Hematopoietic multipotent progenitor cell treated with erythropoietin and hydrocortisone succinate and interleukin-3 and kit ligand, for 15 days (in vitro differentiated cells): ENCODE measurements at regions not wholly inside any gene's neighbourhood (a gene's known extent, or its start where the extent isn't known, plus 50 kb on each side); places are given as distances from the start of the nearest gene placed in this dataset.

Experiments used
- DNase-seq: peaks from one replicate; pipeline ENCODE4 v3.0.0-alpha.2; 2015; ENCODE audit warnings: low spot score

DNA sequence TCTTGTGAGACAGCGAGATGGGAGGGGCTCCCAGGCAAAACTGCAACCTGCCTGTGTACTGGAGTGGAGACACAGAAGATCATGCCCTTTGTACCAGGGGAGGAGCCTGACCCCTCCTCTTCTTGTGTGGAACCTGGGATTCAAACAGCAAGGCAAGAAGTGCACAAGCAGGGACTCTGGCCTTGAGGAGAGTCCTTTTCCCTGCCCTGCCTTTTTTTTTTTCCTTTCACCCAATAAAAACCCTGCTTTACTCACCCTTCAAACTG is 251.8 kb upstream of the OPRM1 start:
- no peak for DNase-seq

DNA sequence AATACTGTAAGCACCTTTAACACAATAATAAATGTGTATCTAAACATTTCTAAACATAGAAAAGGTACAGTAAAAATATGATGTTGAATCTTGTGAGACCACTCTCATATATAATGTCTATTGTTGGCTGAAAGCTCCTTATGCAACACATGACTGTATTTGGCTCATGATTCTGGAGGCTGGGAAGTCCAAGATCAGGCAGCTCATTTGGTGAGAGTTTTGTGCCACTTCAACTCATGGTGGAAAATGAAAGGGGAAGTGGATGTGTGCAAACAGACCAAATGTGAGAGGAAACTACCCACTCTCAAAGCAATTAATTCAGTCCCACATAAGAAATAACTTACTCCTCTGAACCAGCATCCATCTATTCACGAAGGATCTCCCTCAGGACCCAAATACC is 257.7 kb upstream of the OPRM1 start:
- no peak for DNase-seq

DNA sequence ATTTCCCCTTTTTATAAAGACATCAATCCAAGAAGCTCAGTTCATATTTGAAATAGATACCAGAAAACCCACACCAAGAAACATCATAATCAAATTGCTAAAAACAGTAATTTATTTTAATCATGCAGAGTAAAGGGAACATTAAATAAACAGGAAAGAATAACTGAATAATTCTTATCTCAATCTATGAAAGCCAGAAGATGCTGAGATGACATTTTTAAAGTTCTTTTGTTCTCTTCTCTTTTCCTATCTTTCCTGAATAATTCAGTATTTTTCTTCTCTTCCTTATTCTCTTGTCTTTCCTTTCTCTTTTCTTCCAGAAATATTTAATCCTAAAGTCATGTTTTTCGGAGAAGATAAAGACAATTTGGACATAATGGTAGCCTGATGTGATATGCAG is 259.0 kb upstream of the OPRM1 start:
- no peak for DNase-seq

DNA sequence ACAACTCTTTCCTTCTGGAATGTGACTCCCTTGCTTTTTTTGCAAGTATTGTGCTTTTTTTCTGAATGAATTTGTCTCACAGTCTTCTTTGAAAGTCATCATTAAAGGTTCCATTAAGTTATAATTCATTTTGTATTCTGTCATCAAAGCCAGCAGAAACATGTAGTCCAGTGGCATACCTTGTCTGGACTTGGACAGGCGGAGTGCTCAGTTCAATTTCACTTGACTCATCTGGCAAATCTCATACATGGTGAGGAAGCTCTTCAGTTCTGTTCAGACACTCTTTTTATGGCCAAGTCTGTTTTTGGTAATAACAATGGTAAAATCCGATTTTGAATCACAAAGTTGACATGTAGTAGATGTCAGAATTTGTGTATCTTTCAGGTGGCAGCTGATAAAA is 260.8 kb upstream of the OPRM1 start:
- DNase-seq = no peak

DNA sequence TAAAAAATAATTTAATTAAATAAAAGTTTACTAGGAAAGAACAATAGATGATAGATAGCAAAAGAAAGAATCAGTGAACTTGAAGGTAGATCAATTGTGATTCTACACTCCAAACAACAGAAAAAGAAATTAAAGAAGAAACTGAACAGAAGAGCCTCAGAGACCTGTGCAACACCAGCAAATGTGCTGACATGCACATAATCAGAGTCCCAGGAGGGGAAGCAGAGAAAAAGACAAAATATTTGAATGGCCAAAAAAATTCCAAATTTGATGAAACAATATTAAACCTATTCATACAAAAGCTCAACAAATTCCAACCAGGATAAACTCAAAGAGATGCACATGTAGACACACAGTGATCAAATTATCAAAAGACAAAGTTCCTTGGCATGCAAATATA is 267.5 kb upstream of the OPRM1 start:
- DNase-seq = no peak

DNA sequence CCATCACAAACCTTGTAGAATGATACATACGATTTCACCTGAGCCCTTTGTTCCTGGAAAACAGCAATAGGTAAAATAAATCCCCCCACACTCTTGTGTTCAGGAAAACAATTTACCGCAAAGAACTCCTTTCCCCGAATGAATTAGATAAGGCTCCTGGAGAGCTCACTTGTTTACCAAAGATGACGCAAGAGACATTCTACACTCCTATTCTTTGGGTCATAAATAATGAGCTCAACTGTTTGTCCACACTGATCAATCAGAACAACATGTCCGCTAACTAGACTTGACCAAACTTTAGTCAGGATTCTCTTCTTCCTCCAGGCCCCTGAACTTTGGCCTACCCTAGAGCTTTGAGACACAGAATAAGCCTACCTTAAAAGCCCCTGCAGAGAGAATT is 271.9 kb upstream of the OPRM1 start:
- no peak for DNase-seq

DNA sequence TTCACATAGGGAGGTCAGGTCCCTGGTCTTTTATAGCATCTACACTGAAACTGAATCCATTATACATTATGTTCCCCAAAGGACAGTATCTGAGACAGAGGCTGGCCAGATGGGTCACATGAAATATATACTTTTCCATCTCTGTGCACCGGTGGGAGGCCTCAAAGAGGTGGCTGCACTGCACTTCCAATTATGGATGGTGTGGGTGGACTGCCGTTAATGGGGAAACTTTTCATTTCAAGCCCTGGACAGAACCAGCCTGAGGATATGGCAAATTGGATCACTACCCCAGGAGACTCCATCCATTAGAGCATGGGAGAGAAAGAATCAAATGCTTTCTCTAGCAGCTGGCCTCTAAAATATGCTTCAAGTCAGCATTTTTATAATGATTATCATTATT is 280.5 kb upstream of the OPRM1 start:
- DNase-seq = no peak

DNA sequence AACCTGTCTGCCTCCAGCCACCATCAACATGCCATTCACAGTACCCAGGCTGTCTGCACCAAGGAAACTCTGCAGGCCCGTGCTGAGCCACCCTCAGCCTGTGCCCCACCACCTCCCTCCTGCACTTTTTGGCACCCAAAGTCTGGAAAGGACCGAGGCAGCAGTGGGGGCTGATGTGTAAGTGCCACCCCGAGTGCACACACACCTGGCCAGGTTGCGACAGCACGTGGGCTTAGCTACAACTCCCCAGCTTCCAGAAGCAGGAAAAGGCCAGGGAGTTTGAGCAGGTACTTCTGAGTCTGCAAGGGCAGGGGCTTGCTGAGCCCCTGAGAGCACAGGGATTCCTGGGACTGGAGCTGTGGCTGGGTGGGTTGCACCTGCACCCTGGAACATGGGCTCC is 303.3 kb upstream of the OPRM1 start:
- DNase-seq = no peak

DNA sequence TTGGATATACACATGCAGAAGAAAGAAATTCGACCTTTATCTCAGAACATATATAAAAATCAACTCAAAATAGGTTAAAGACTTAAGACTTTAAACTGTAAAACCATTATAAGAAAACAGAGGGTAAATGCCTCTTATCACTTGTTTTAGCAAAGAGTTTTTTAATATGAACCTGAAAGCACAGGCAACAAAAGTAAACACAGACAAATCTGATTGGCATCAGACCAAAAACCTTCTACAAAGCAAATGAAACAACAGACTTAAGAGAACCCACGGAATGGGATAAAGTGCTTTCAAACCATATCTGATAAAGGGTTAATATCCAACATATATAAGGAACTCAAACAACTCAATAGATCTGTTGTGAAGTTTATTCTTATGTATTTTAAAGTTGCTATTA is 309.9 kb upstream of the OPRM1 start:
- no peak for DNase-seq

DNA sequence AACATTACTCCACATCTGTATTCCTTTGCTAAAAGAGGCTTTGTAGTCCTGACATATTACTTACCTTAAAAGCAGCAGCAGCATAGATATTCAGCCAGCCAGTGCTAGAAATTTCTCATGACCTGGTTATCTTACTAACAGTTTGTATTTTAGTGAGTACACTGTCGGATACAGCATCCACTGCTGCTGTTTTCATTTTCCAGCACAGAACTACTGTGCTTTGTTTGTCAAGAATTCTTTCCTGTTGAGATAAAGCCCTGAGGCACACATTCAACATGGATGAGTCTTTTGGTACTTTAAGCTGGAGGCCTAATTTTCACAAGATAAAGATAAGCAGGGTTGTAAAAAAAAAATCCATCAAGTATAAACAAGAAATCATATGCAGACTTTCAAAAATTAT is 311.2 kb upstream of the OPRM1 start:
- no peak for DNase-seq

DNA sequence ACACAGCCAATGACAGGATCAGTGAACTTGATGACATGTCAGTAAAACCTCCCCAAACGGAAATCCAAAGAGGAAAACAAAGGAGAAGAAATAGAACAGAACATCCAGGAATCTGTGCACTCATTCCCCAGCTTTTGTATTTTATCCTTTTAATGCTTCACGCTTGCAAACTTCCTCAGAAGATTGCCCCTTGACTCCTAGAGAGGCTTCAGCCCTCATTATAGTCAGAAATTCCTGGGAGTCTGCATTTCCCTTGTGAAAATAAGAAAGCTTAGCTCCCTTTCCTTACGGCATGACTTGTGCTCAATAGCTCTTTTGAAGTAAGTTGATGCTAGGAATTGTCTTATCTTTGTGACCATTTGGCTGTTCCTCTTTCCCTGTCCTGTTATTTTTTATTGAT is 313.6 kb upstream of the OPRM1 start:
- no peak for DNase-seq

DNA sequence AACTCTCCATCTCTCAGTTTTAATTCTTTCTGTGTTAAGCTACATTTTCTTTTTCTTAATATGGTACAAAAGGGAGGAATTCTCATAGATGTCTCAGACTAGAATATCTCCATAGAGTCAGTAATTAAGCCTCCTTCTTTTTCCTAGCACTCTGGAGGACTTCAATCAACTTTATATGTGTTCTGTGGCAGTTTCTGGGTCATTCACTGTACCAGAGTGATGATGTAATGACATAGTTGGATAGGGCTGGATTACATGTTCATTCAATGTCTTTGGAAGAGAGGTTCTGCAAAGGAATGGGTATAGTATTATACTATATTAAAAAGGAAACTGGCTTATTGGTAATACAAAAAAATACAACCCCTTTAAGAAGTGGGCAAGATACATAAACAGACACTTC is 318.3 kb upstream of the OPRM1 start:
- DNase-seq = no peak

DNA sequence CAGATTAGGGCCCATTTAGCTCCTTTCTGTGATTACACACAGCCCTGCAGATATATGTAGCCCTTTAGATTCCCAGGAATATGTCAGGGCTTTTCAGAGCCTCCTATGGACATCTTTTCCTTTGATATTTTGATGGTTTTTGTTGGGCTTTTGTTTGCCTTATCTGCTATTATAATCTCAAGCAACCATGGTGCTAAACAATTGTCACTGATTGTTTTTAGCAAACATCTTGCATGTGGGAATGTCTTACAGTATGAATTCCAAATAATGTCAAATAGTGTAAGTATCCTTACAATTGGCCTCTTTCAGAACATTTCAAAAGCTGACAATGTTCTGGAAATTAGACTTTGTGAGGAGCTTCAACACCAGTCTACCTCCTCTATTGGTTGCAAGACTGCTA is 333.6 kb upstream of the OPRM1 start:
- no peak for DNase-seq

DNA sequence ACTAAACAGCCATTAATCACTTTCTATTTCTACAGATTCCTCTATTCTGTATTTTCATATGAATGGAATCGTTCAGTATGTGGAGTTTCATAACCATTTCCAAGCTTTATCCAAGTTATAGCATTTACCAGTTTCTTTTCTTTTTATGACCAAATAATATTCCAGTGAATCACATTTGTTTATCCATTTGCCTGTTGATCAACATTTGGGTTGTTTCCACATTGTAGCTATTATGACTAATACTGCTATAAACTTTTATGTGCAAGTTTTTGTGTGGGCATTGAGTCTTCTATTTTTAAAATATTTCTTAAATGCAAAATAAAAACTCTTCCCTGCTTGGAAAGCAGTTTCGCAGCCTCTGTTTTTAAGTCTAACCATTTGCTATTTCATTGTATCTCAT is 336.4 kb upstream of the OPRM1 start:
- no peak for DNase-seq

DNA sequence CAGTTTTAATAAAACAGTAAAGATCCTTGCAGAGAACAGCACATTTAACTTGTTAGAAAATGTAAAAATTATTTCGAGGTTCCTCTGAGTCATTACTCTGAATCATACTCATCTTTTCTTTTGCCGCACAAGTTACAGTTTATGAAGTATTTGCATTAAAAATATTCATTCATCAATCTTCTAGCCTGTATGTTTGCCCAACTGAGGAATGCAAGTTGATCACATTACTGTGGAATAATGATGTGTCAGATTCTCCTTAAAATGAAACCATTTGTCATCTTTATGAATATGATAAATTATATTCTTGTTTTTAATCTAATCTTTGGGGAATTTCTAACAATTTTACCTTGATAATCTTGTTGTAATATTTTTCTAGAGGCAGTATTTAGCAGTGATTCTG is 340.4 kb upstream of the OPRM1 start:
- DNase-seq = no peak

DNA sequence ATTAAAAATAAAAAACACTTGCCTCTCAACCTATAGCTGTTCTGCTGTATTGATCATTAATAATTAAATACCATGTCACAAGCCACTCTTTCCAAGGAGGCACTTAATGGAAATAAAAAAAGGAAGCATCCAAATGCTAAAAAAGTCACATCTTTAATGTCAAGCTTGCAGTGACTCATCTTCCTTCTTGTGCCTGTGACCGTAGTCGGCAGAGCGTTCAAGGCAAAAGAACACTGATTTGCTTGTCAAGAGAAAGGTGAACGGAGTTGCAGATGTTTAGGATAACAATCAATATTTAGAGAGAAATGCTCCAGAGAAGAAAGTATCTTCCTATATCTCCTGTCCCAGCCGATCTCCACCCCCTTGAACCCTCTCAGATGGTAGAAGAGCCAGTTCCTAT is 341.0 kb upstream of the OPRM1 start:
- no peak for DNase-seq

DNA sequence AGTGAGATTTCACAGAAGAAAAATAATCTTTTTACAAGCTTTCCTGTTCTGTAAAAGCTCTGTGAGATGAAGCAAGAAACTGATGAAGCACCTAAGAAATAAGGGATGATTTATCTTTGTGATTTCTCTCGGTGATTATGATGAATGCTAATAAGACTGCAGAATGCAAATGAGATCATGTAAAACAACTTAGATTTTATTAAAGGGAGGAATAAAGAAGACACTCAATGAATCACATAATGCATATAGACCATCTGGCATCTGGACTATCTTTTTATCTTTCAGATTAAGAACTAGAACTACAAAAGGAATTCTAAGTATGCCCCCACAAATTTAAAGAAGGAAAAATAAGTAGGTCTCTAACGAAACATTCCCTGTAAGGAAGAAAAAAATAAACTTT is 361.5 kb upstream of the OPRM1 start:
- no peak for DNase-seq

DNA sequence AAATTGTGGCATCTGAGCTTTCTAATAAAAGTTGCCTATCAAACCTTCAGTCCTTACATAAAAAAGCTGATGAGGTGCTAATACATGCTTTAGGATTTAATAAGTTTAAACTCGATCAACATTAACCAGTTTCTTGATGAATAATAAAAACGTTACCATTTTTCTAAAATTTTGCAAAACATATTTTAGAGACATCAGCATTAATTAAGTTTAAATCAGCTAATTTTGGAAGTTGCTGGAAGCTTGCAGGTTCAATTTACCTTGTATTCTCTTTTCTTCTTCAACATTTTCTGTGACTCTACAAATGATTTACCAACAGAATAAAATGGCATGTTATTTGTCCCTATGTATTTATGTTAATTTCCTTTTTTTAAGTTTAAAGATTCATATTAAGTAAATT is 365.3 kb upstream of the OPRM1 start:
- no peak for DNase-seq

DNA sequence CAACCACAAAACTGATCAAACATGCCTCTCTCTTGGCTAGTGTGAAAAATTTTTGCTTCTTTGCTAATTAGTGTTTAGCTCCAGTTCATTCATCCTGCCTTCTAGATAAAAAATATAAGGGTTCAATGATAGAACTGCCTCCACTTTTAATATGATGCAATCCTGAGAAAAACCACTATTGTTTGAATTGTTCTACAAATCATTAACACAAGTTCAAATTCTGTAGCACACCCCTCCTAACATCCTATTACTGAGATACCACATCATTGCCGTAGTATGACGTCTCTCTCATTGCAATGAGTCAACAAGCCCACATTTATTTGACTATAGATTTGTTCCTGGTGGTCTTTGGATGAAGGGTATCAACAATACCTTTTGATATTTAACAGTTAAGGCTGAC is 365.8 kb upstream of the OPRM1 start:
- DNase-seq = no peak

DNA sequence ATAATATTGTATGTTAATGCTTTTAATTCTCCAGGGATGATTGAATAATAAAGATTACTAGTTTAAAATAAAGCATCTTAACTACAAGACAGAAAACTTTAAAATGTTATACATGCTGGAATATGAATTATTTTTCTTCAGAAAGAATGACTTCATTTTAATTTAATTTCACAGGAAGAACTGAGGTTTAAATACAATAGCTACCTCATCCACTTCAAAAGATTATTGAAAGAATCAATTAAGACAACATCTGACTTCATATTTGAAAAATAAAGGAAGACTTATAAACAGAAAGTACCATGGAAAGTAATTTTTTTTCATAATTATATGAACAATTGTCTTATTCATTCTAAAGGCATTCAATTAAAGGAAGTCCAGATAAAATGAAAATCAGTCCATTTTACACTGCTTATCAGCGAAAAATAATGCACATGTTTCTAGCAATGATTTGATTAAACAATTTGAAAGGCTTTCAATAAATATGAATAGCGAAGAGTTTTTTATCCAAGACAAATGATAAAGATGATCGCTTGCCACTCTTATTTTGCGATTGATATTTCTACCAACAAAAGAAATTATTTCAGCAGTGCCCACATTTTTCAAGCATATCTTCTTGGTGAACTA is 368.5 kb upstream of the OPRM1 start:
- no peak for DNase-seq

DNA sequence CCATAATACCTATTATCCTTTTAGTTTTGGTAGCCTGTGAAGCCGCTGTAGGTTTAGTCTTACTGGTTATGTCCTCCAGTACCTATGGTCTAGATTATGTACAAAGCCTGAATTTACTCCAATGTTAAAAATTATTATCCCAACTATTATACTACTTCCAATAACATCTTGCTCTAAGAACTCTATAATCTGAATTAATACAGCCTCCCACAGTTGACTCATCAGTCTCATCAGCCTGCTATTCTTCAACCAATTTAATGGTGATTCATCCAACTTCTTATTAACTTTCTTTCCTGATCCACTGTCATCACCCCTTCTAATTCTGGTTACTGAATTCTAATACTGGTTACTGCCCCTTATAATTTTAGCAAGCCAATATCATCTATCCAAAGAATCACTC is 370.3 kb upstream of the OPRM1 start:
- no peak for DNase-seq

DNA sequence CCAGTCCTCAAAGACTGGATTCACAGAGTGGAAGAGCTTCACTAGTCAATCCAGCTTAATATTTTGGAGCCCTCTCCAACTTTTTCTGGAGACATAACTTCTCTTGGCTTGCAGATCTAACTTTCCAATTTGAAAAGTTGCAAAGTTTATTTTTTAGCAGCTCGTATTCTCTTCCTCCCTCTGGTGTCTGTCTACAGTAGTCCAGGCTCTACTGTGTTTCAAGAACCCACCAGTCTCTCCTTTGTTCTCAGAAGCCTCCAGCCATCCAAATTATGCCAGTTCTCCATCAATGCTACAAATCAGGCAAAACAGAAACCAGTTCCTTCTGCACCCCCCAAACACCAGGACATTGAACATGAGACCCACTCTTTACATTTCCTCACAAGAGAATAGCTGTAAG is 376.1 kb upstream of the OPRM1 start:
- no peak for DNase-seq

DNA sequence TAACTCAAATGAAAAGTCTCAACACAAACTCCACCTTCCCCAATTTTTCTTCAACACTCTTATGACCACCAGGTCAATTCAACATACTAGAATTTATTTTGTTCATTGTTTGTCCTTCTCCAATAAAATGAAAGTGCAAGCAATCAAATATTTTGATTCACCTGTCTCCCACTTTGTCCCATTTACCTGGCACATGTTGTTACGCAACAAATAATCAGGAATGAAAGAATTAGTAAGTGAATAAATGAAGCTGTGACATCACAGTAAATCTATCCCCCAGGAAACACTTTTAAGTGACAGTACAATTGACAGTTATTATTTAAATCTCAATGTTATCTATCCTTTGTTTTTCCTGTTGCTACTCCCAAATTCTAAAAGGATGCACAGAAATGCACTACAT is 393.7 kb upstream of the OPRM1 start:
- DNase-seq = no peak

DNA sequence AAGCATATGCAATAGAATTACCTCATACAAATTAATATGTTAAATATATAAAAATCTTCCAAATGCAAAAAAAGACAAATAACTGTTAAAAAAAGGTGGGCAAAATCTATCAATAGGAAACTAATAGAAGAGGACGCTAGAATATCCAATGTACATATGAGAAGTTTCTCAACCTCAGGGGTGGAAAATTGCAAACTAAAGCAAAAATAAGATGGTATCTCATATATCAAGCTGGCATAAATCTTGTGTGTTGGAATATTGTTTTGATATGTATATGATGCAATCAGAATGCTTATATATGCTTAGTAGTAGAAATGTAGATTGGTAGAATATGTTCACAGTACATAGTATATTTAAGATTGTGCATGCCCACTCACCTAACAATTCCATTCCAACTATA is 395.0 kb upstream of the OPRM1 start:
- DNase-seq = no peak

DNA sequence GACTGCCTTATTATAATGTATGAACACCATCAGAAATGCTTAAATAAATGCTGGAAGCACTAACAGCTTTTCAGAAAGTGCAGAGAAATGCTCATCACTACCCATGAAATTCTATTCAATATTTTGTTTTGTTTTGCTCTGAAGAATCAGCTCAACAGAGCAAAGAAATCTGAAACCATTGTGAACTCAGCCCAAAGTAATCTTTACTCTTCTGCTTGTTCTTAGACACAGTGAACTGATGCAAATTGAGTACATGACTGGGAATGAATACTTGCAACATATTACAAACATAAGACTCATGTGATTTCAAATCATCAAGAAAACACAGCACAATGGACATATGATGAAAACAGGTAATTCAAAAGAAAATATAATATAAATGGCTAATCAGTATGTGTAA is 404.6 kb upstream of the OPRM1 start:
- no peak for DNase-seq
